Panc1 (cell line): ENCODE measurements at regions not wholly inside any gene's neighbourhood (a gene's known extent, or its start where the extent isn't known, plus 50 kb on each side); places are given as distances from the start of the nearest gene placed in this dataset.

Experiments
- ATAC-seq: fragments of 200-7000 bp; cut with Tn5 transposase; 2 replicates; pipeline ENCODE4 v1.9.1; 2020; ENCODE audit warnings: mild to moderate bottlenecking, moderate library complexity
- BruUV-seq: library from RNA; stranded (reverse); fragments of 400-500 nt; replicated peaks from 2 replicates; lab custom pipeline; 2021; lab: Mats Ljungman, UMichigan
- CTCF ChIA-PET: fragments of 300-600 bp; sonication (Branson Sonifier 250); formaldehyde crosslinking; loops from one replicate; lab custom pipeline; 2022; ENCODE audit warnings: antibody characterized with exemption; lab: Charles Lee
- POLR2A ChIA-PET: fragments of 300-600 bp; sonication (Branson Sonifier 250); formaldehyde crosslinking; loops from one replicate; lab custom pipeline; 2022; ENCODE audit warnings: antibody characterized with exemption; lab: Charles Lee
- DNase-seq: peaks from one replicate; pipeline ENCODE4 v3.0.0-alpha.2; 2010; ENCODE audit warnings: low read depth, low spot score
- H3K27ac ChIP-seq: 2 replicates; pipeline ENCODE4 v1.5.1; 2011; ENCODE audit warnings: mild to moderate bottlenecking, low read length, inconsistent platforms
- H3K27me3 ChIP-seq: fragments of 200-500 bp; sonication (Bioruptor generic); 2 replicates; pipeline ENCODE4 v1.6.0; 2014; ENCODE audit warnings: low read length, inconsistent platforms; ENCODE audit not compliant: control insufficient read depth, insufficient read depth
- H3K36me3 ChIP-seq: fragments of 200-500 bp; sonication (Bioruptor generic); 2 replicates; pipeline ENCODE4 v1.5.1; 2014; ENCODE audit warnings: inconsistent platforms, mild to moderate bottlenecking, low read length, moderate library complexity; ENCODE audit not compliant: control insufficient read depth, insufficient read depth
- H3K4me1 ChIP-seq: 2 replicates; pipeline ENCODE4 v1.5.1; 2011; ENCODE audit warnings: inconsistent platforms, mild to moderate bottlenecking, low read length, moderate library complexity; ENCODE audit not compliant: control insufficient read depth, insufficient read depth
- H3K4me3 ChIP-seq, 2 experiments: 2 replicates each; pipeline ENCODE4 v1.5.1; 2011 to 2012; ENCODE audit warnings: low read depth in 2 of 2, low read length in 2 of 2, mild to moderate bottlenecking in 2 of 2, inconsistent platforms in 1 of 2, moderate library complexity in 1 of 2
- H3K9me3 ChIP-seq: fragments of 200-500 bp; sonication (Bioruptor generic); 2 replicates; pipeline ENCODE4 v1.5.1; 2014; ENCODE audit warnings: low read depth, mild to moderate bottlenecking, inconsistent platforms, low read length, moderate library complexity; ENCODE audit not compliant: control insufficient read depth, insufficient read depth
- POLR2AphosphoS5 ChIP-seq: IDR thresholded peaks from 2 replicates; pipeline ENCODE4 v1.6.1; 2012; ENCODE audit warnings: mild to moderate bottlenecking, low read depth, low read length, moderate library complexity
- REST ChIP-seq, 2 experiments: IDR thresholded peaks; 2 replicates each; pipeline ENCODE4 v1.6.1; 2011 to 2012; ENCODE audit warnings: low read depth in 2 of 2, control low read depth in 1 of 2, low read length in 1 of 2, mild to moderate bottlenecking in 1 of 2, moderate library complexity in 1 of 2; ENCODE audit not compliant: insufficient read depth in 1 of 2
- SIN3A ChIP-seq: IDR thresholded peaks from 2 replicates; pipeline ENCODE4 v1.6.1; 2012; ENCODE audit warnings: low read depth, mild to moderate bottlenecking, low read length, moderate library complexity, borderline replicate concordance; ENCODE audit not compliant: insufficient read depth
- TCF7L2 ChIP-seq: IDR thresholded peaks from 2 replicates; pipeline ENCODE4 v1.6.1; 2011; ENCODE audit warnings: mild to moderate bottlenecking, low read depth, low read length, inconsistent platforms
- in situ Hi-C: cut with HindIII; loops from 2 replicates; pipeline ENCODE4 v1.10.0; 2016; ENCODE audit warnings: low sequenced_read_pairs, low pct_unique_long_range_greater_than_20kb
- intact Hi-C: fragments of 100-400 bp; cut with micrococcal nuclease; formaldehyde crosslinking; loops from one replicate; pipeline ENCODE4 v1.10.0; 2022; ENCODE audit not compliant: unreplicated experiment
- TF ChIP-seq, protein P1 (sequence below): fragments of 450-650 bp; IDR thresholded peaks from 2 replicates; pipeline ENCODE4 v1.5.1; 2017; ENCODE audit warnings: mild to moderate bottlenecking

GRCh38 chr10:6977398-6978186 is 397.5 kb upstream of the PRKCQ start:
- no peaks in the 10 kb centered on the region for H3K27me3 ChIP-seq
- no peaks in the 10 kb centered on the region for H3K4me1 ChIP-seq
- no peak overlapping the region for H3K4me3 ChIP-seq
- CTCF ChIA-PET: no interaction called here
- intact Hi-C loops (no loop called here), in situ Hi-C loops (no loop called here)
- H3K36me3 ChIP-seq: no peaks in the 10 kb centered on the region
- H3K27ac ChIP-seq: no peak overlapping the region
- ATAC-seq (no peak), DNase-seq (no peak)
- no peak for TF ChIP-seq REST (IDR thresholded peaks at IDR 0.05; ENCODE audit: insufficient read depth in 1 of 2, low read depth in 2 of 2, low read length in 1 of 2)
- TF ChIP-seq POLR2AphosphoS5: no peak
- TF ChIP-seq, protein P1, sequence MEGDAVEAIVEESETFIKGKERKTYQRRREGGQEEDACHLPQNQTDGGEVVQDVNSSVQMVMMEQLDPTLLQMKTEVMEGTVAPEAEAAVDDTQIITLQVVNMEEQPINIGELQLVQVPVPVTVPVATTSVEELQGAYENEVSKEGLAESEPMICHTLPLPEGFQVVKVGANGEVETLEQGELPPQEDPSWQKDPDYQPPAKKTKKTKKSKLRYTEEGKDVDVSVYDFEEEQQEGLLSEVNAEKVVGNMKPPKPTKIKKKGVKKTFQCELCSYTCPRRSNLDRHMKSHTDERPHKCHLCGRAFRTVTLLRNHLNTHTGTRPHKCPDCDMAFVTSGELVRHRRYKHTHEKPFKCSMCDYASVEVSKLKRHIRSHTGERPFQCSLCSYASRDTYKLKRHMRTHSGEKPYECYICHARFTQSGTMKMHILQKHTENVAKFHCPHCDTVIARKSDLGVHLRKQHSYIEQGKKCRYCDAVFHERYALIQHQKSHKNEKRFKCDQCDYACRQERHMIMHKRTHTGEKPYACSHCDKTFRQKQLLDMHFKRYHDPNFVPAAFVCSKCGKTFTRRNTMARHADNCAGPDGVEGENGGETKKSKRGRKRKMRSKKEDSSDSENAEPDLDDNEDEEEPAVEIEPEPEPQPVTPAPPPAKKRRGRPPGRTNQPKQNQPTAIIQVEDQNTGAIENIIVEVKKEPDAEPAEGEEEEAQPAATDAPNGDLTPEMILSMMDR: no peak
- TF ChIP-seq TCF7L2: no peak
- TF ChIP-seq SIN3A: no peak
- POLR2A ChIA-PET: no interaction called here
- no peaks in the 10 kb centered on the region for H3K9me3 ChIP-seq
- BruUV-seq: no TSS peak

DNA sequence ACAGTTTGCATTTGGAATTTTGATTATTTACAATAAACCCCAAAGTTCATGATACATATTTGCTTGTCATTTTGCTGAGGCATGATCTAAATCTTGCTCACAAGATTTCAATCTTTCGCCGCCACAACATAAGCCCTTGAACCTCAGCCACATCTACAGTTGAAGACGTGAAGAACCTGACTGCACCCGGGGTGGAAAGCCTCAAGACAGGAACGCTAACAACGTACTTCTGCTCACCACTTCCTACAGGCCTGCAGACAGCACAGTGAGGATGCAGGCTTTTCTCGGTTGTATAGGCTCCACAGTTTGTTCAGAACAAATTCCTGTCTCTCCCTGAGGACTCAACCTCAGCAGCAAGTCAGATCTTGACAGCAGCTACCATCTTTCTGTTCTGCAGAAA is 393.8 kb upstream of the PRKCQ start:
- Histone ChIP-seq H3K4me1 (no peaks in the 10 kb centered on the region), H3K27ac (no peak overlapping the region), H3K9me3 (no peaks in the 10 kb centered on the region), H3K36me3 (no peaks in the 10 kb centered on the region), H3K27me3 (no peaks in the 10 kb centered on the region), H3K4me3 (no peak overlapping the region)
- ChIA-PET POLR2A (no interaction called here), CTCF (no interaction called here)
- no TSS peak for BruUV-seq
- ATAC-seq (no peak), DNase-seq (no peak)
- TF ChIP-seq TCF7L2: no peak
- intact Hi-C loops (no loop called here), in situ Hi-C loops (no loop called here)

GRCh38 chr10:6972226-6972625 is 392.1 kb upstream of the PRKCQ start:
- BruUV-seq: no TSS peak

More at GRCh38 chr10:6972226-6972625, 392.1 kb upstream of the PRKCQ start:
- no peaks in the 10 kb centered on the region for H3K36me3 ChIP-seq
- no peak for DNase-seq
- CTCF ChIA-PET: no interaction called here
- no peak overlapping the region for H3K27ac ChIP-seq
- in situ Hi-C loops: no loop called here
- H3K9me3 ChIP-seq: no peaks in the 10 kb centered on the region
- POLR2A ChIA-PET: no interaction called here
- H3K4me3 ChIP-seq: no peak overlapping the region
- intact Hi-C loops: no loop called here
- no peak for ATAC-seq
- TF ChIP-seq TCF7L2: no peak
- no peak for TF ChIP-seq POLR2AphosphoS5
- TF ChIP-seq, protein P1: no peak
- TF ChIP-seq REST (IDR thresholded peaks at IDR 0.05; ENCODE audit: insufficient read depth in 1 of 2, low read depth in 2 of 2, low read length in 1 of 2): no peak
- TF ChIP-seq SIN3A: no peak
- H3K27me3 ChIP-seq: no peaks in the 10 kb centered on the region
- no peaks in the 10 kb centered on the region for H3K4me1 ChIP-seq
